Renal cortex interstitium (tissue), 11 donors: ENCODE measurements at regions not wholly inside any gene's neighbourhood (a gene's known extent, or its start where the extent isn't known, plus 50 kb on each side); places are given as distances from the start of the nearest gene placed in this dataset.
"Not testable (repeated sequence)": the region's sequence is repeated elsewhere in the genome, so short reads cannot be mapped to it uniquely, and the experiment has no call there.

Experiments used
- DNase-seq, 11 donors: peaks; one replicate each; pipeline ENCODE4 v3.0.0-alpha.2; 2013; ENCODE audit warnings: low read depth in 9 of 11, low spot score in 4 of 11; ENCODE audit errors: extremely low read depth in 1 of 11

DNA sequence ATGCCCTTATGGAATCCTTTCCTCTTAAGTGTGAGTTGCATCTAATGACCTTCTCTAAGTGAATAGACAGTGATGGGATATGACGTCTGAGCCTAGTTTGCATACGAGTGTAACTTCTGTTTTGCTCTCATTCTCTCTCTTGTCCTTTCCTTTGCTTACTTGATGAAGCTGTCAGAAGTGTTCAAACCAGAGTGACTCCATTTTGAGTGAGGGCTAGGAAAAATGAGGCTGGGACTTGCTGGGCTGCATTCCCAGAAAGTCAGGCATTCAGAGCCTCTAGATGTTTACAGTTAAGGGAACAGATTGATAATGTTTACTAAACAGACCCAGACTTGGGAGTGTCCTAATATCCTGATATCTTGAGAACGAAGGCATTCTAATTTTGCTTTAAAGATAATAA is 311.2 kb upstream of the SOX4 start:
- DNase-seq = not testable (repeated sequence)

DNA sequence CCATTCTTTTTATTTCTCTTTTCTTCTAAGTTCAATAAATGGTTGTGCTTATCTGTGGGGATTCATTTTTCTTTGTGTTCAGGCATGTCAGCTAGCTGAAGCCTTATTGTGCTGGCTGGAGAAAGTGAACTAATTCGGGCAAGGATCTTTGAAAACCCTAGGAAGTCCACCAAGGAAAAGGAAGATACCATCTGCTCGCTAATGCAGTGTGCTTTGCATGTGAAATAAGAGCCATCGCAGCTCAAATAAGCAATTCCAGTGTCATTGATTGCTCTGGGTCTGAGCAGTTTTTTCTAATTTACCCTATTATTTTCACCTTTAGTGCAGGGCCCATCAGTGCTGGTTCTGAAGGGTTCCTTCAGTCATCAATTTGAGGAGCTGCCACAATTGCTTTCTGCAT is 309.4 kb upstream of the SOX4 start:
- no peak for DNase-seq

DNA sequence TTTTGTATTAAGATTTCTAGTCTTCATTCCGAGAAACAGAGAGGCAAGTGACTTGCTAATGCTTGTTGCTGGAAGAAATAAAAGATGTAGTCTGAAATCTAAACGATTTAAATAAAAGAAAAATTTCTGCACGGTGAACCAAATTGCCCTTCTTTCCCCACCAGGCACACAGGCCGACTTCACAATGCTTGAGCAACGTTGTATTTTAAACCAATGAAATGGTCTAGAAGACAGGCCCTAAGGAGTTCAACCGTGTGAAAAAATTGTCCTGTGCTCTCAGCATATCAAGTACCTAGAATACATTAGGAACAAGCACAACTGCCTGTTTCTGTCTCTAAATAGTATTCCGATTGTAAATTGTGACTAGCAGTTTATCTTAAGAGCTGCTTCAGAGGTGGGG is 308.8 kb upstream of the SOX4 start:
- DNase-seq = no peak

DNA sequence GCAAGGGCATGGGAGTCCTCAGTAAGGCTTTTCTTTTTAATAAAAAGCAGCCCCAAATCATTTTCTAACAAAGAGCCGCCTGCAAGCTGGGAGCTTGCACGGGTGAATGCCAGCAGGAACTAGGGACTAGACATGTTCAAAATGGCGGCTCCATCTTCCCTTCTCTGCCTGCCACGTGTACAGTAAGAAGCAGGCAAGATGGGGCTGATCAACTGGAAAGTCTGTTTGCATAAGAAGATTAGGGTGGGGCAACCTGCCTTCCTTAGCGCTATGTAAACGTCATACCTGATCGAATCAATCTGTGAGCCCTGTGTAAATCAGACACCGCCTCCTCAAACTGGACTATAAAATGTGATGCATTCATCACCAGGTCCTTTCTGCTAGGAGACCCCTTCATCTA is 299.4 kb upstream of the SOX4 start:
- no peak for DNase-seq

DNA sequence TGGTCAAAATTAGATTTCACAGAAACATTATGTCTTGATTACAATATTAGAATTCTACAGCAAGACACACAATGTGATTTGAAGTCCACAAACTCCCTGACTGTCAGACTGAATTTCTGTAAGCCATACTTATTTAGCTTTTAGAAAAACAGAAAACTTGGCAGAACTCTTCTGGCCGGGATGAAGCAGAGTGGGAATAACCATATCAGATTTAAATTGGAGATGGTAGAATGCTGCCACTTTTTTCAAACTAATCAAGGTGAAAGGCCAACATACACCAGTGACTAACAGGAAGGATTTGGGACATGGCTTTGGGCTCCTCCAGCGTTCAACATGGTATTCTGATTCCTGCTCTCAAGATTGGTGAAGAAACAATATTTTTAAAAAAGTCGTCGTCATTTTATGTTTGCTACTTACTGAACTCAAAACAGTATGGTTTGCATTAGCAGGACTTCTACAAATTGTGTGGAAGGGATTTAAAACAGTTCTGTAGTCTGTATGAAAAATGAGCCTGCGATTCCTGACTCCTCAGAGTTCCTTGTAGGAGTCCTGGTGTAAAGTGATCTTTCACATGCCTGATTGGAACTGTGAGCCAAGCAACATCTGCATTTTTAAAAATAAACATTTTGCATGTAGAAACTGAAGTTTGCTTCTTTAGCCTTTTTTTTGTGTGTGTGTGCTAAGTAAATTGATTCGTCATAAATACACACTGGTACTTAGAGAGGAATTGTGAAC is 297.9 kb upstream of the SOX4 start:
- no peak for DNase-seq

DNA sequence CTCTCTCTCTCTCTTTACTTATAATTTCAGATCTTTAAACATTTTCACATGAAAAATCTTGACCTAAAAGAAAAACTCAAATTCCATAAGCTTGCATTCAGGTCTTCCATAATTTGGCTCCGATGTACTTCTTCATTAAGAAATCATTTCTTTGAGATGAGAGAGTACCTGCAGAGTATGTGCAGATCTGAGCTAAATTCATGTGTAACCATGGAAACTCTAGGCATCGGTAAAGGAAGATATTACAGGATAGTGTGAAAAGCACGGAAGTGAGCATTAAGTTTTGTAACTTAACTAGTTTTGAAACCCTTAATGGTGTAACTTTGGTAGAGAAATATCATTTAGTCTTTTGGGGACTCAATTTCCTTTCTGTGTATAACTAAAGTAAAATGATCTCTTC is 295.9 kb upstream of the SOX4 start:
- no peak for DNase-seq

DNA sequence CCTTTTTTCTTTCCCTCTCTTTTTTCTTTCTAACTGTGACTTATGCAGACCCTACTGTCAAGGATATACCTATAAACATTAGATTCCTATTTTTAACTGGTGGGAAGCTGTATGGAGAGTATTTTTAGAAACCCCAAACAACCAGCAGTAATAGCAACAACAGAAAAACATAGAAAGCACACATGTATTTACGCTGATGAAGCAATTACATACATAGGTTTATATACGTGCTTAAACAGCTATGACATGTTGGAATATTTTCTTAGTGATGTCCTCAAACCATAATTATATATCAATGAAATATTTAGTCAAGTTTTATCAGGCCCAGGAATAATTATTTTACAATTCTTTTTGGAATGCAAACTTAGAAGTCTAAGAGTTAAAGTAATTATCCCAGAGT is 294.3 kb upstream of the SOX4 start:
- DNase-seq = no peak

DNA sequence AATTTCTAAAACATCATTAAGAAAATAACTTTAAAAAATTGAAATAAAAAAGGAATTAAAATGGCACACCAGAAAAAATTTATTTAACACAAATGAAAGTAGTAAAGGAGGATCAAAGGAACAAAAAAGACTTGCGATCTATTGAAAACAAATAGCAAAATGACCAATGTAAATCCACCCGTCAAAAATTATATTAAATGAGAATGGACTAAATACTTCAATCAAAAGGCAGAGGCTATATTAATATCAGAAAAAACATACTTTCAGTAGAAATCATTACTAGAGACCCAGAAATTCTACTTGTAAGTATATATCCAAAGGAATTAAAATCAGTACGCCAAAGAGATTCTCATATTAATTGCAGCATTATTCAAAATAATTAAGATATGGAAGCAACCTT is 293.1 kb upstream of the SOX4 start:
- DNase-seq = no peak

DNA sequence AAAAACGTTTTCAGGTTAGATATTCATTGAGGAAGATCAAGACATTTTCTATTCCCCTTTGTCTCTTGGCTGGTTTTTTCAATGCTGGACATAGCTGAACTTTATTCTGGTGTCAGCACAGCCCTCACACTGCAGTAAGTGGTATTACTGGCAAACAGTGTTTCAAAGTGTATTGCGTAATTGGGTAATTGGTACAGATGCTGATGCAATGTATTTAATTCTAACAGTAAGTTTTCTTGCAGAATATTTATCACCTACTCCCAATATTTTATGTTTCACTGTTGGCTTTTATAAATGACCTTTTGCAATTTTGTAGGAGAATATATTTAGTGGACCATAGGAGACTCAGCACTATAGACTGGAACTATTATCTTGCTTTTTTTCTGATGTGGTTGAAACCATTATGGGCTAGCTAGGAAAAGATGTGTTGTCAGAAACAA is 287.6 kb upstream of the SOX4 start:
- DNase-seq = no peak

DNA sequence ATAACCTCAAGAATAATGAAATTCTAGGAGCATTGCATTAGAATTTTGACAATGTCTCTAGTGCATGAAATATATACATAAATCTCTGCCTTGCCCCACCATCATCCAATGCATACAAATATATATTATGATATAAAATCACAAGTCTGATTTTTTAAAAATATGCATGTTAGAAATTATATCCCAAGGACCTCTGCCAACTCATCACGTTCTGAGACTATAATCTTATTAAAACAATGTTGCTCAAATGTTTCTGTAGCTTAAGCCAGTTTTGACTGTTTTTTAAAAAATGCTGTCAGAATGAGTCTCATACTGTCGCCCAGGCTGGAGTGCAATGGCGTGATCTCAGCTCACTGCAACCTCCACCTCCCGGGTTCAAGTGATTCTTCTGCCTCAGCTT is 287.0 kb upstream of the SOX4 start:
- DNase-seq = no peak

DNA sequence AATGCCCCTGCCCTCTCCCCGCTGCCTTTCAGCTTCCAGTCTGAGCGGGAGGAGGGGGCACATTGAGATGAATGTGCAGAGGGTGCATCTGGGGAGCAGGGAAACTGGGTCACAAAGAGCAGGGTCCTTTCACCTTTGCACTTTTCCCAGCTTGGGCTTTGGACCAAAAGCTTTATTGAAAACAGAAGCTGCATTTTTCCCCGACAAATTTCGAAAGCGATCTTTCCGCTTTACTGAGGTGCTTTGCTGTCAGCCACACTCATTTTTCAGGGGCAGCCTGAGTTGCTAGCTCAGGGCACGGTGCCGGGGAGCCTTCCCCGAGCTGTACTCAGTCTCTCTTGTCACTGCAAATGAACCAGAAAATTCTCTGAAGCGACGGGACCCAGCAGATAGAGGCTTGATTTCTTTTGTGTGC is 283.7 kb upstream of the SOX4 start:
- DNase-seq = no peak

DNA sequence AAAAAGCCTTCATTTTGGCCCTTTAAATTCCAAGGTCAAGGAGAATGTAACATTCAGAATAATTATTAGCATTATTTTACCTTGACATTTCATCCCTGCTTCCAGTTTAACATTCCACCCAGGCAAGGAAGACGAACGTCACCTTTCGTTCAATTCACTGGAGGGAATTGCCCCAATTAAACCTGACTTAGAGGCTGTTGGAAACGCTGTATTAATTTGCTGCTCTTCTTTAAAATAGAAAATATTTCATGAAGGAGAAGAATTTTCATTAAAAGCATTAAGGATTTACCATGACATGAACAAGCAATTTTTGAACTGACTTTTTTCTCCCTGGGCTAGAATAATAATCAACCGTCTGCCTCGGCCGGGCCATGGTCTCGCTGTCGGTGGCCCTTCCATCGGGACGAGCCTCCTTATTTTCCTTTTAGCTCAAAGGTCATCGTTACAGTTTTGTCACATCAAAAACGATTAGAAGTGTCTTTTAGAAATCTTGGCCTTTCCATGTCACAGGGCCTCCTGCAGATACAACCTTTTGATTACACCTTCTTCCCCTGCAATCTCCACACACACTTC is 282.9 kb upstream of the SOX4 start:
- DNase-seq = no peak

DNA sequence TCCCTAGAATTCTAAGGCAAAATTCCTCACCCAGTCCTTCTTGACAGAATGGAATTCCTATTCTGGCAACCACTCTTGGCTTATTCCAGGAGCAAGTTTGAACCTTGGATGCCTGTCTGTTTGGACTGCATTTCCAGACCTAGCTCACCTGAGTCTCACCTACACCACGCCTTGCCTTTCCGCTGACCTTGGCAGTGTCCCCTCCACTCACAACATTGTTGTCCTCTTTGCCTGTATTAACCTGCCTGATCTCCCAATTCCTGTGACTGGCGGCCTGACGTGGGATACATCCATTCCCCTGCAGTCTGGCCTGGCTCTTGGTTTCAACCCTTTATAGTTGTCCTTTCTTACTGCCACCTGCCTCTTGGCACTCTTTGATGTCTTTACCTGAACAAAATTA is 281.4 kb upstream of the SOX4 start:
- no peak for DNase-seq

DNA sequence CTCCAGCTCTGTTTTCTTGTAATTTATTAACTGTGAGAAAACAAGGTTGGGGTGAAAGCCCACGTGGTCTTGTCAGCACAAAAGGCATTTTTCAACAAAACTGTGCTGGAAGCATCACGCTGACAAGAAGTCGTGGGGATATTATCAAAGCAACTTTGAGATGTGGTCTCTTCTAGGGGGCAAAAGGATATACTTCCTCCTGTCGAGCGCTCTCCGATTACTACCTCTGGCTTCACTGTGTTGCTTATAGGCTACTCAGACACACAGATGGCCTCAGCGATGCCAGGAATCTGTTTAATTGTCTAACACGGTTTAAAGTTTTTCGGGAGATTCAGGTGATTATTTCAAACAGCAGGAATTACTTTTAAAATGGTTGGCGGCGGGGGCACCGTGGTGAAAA is 275.9 kb upstream of the SOX4 start:
- DNase-seq = no peak

DNA sequence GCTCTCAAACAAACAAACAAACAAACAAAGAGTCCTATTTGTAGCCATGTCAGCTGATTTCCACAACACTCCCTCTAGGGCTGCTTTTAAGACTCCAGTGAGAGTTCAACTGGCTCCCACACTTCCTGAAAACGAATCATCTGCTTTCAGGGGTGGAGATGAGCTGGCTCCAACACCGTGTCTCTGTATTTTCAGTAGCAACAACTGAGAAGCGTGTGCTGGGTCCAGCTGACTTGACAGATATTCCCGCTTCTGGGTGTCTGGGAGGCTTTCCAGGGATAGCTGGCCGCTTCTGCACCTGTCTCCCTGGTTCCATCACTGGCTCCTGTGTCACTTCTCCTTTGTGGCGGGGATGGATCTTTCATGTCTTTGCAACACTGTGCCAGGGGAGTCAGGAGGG is 272.5 kb upstream of the SOX4 start:
- no peak for DNase-seq

DNA sequence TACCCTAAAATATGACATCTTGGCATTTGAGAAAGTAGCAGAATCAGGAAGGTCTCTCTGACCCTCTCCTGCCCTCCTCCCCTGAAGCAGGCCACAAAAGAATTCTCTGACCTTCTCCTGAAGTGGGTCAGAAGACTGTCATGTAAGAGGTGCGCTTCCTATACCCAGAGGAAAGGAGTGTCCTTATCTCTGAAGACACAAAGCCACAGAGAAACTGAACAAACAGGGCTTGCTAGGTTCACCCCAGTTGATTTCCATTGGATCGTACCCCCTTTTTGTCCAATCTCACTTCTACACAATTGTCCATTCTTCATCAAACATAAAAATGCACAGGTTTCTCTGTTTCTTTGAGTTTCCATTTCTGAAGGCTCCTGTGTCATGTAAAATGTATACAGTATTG is 272.0 kb upstream of the SOX4 start:
- DNase-seq = no peak

DNA sequence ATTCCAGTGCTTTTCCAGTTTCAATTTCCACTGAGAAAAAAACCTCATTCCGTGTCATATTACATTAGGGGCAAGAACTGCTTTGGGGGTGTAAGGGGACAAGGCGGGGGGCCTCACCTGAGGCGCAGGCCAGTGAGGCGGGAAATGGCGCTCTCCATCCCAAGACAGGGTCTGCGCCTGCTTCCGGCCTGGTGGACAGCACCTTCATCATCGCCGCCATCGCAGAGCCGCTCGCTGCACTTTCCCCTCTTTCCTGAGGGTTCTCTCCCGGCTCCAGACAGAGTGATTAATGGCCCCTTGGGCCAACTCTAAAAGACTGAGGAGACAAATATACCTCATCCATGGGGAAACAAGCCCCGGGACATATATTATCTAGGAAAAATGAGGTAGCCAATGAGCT is 270.0 kb upstream of the SOX4 start:
- DNase-seq = peak in 1 of 11 donors; percentile 31

DNA sequence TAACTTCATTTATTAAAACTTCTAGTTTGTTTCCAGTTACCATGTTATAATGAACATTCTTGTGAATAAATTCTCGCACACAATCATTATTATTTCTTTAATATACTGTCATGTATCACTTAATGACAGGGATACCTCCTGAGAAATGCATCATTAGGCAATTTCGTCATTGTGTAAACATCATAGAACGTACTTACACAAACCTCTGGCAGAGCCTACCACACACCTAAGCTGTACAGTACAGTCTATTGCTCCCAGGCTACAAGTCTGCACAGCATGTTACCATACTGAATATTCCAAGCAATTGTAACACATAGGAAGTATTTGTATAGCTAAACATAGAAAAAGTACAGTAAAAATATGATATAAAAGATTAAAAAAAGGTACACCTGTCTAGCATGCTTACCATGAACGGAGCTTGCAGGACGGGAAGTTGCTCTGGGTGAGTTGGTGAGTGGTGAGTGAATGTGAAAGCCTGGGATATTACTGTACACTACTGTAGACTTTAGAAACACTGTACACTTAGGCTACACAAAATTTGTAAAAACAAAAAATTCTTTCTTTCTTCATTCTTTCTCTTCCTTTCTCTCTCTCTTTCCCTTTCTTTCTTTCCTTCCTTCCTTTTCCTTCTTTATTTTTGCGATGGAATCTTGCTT is 268.2 kb upstream of the SOX4 start:
- no peak for DNase-seq

DNA sequence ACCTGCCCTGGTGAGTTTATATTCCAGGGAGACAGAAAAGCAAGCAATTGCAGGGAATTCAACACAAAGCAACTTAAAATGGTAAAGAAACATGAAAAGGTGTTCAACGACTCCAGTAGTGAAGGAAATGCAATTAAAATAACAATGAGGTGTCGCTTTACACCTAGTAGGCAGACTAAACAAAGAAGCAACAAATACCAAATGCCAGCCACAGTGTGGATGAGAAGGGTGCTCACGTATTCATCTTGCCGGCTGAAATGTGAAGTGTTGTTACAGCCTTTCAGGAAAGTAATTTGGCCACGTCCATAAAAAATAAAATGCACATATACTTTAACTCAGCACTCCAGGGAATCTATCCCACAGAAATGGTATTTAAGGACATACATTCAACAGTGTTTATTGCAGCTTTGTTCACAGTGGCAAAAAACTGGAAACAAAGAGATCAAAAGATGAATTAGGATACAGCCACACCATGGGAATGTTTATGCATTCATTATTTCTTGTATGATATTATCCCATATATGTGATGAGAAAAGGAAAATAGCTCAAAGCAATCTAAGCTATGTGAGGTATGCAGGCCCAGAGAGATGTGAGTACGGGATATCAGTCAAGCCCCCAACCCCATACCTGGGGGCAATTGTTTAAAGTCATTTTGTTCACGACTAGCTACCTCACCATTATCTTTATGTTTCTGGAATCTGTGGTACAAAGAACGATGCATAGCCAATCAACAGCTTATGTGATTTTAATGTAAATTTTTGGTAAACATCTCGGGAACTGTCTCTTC is 266.0 kb upstream of the SOX4 start:
- DNase-seq = no peak

DNA sequence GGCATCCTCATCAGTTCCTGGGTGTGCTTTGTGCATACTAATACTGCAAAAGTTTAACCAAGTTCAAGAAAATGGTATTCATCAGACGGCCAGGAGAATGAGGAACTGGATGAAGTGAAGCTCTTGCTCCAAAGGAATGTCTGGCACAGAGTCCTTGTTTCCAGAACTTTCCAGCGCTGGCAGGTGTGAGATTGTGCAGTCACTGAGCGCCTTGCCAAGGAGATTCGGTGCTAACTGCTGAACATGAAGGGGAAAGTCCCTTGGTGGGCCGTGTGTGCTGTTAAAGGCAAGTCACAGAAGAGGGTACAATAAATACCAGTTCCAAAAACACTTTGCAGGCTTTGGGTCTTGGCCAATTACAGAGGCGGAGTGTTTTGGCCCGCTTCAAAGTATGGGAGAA is 262.3 kb upstream of the SOX4 start:
- no peak for DNase-seq
